ENCODE measurements at regions not wholly inside any gene's neighbourhood (a gene's known extent, or its start where the extent isn't known, plus 50 kb on each side); places are given as distances from the start of the nearest gene placed in this dataset.

GRCh38 chr7:15778191-15778590 lies 91.7 kb upstream of the MEOX2 start:
- TF ChIP-seq POLR2A (IDR thresholded peaks at IDR 0.05) (no peak), CTCF (IDR thresholded peaks at IDR 0.05 in 4 of 5, conservative IDR thresholded peaks at IDR 0.05 in 1 of 5) (no peak)
- H3K4me3 ChIP-seq, result no peak overlapping the region
- H3K9me3 ChIP-seq, result no peaks in the 10 kb centered on the region
- ATAC-seq (no peak), DNase-seq (no peak)
- in situ Hi-C loops (cut with MboI; ENCODE audit: low sequenced_read_pairs in 4 of 4) (no loop called here), intact Hi-C loops (cut with DNase I; ENCODE audit: low total_unique reads) (no loop called here)
- H3K27me3 ChIP-seq, result no peaks in the 10 kb centered on the region
- H3K27ac ChIP-seq, result no peak overlapping the region
- no peaks in the 10 kb centered on the region for H3K36me3 ChIP-seq
- H3K4me1 ChIP-seq, result no peaks in the 10 kb centered on the region

- ATAC-seq, result peak; percentile 78 to 81
- in situ Hi-C loops (cut with MboI; ENCODE audit: low sequenced_read_pairs in 4 of 4) (no loop called here), intact Hi-C loops (cut with DNase I; ENCODE audit: low total_unique reads) (no loop called here)
- no peak overlapping the region for H3K4me3 ChIP-seq
- no peak for TF ChIP-seq CTCF (IDR thresholded peaks at IDR 0.05 in 4 of 5, conservative IDR thresholded peaks at IDR 0.05 in 1 of 5)
- TF ChIP-seq POLR2A (IDR thresholded peaks at IDR 0.05), result no peak
- H3K9me3 ChIP-seq, result no peaks in the 10 kb centered on the region
- no peaks in the 10 kb centered on the region for H3K27me3 ChIP-seq
- no peaks in the 10 kb centered on the region for H3K36me3 ChIP-seq
- peaks cover 0 to 4% of the 10 kb centered on the region in 2 donors for H3K4me1 ChIP-seq
- peak overlapping the region; percentile 33 to 72 (median 56) for H3K27ac ChIP-seq
- DNase-seq, result no peak
Measured at GRCh38 chr7:15765753-15766152, 79.3 kb upstream of the MEOX2 start.

GRCh38 chr7:15764851-15765382 lies 78.4 kb upstream of the MEOX2 start:
- DNase-seq (no peak), ATAC-seq (peak; percentile 60 to 69)
- peaks cover 0 to 4% of the 10 kb centered on the region in 2 donors for H3K4me1 ChIP-seq
- no peak overlapping the region for H3K4me3 ChIP-seq
- in situ Hi-C loops (cut with MboI; ENCODE audit: low sequenced_read_pairs in 4 of 4) (no loop called here), intact Hi-C loops (cut with DNase I; ENCODE audit: low total_unique reads) (no loop called here)
- H3K36me3 ChIP-seq, result no peaks in the 10 kb centered on the region
- H3K27ac ChIP-seq, result peak overlapping the region; percentile 51 to 72 (median 64)
- no peaks in the 10 kb centered on the region for H3K9me3 ChIP-seq
- H3K27me3 ChIP-seq, result no peaks in the 10 kb centered on the region
- TF ChIP-seq POLR2A (IDR thresholded peaks at IDR 0.05) (no peak), CTCF (IDR thresholded peaks at IDR 0.05 in 4 of 5, conservative IDR thresholded peaks at IDR 0.05 in 1 of 5) (no peak)

- intact Hi-C loops (cut with DNase I; ENCODE audit: low total_unique reads) (no loop called here), in situ Hi-C loops (cut with MboI; ENCODE audit: low sequenced_read_pairs in 4 of 4) (no loop called here)
- peak overlapping the region; percentile 51 to 72 (median 64) for H3K27ac ChIP-seq
- H3K4me1 ChIP-seq, result peaks cover 0 to 4% of the 10 kb centered on the region in 2 donors
- no peaks in the 10 kb centered on the region for H3K27me3 ChIP-seq
- TF ChIP-seq POLR2A (IDR thresholded peaks at IDR 0.05), result no peak
- no peak for TF ChIP-seq CTCF (IDR thresholded peaks at IDR 0.05 in 4 of 5, conservative IDR thresholded peaks at IDR 0.05 in 1 of 5)
- H3K9me3 ChIP-seq, result no peaks in the 10 kb centered on the region
- ATAC-seq (no peak), DNase-seq (no peak)
- H3K4me3 ChIP-seq, result no peak overlapping the region
- H3K36me3 ChIP-seq, result no peaks in the 10 kb centered on the region
Measured at GRCh38 chr7:15764010-15764409, 77.5 kb upstream of the MEOX2 start.
